Astrocyte (in vitro differentiated cells and primary cell): ENCODE measurements at regions not wholly inside any gene's neighbourhood (a gene's known extent, or its start where the extent isn't known, plus 50 kb on each side); places are given as distances from the start of the nearest gene placed in this dataset.

Source experiments
- DNase-seq: peaks from one replicate; pipeline ENCODE4 v3.0.0-alpha.2; 2010; ENCODE audit warnings: low read depth
- FAIRE-seq: peaks from 2 replicates; lab custom pipeline; 2011; peaks lifted over from hg19 to GRCh38; lab: Jason Lieb, UNC
- H2AFZ ChIP-seq: 2 replicates; pipeline ENCODE4 v1.6.0; 2012; ENCODE audit warnings: low read depth, low read length, inconsistent platforms
- H3K27ac ChIP-seq: 2 replicates; pipeline ENCODE4 v1.5.1; 2011; ENCODE audit warnings: low read depth, low read length, inconsistent platforms
- H3K27me3 ChIP-seq: 2 replicates; pipeline ENCODE4 v1.6.0; 2011; ENCODE audit warnings: low read length, inconsistent platforms; ENCODE audit not compliant: insufficient read depth
- H3K36me3 ChIP-seq: 2 replicates; pipeline ENCODE4 v1.5.1; 2011; ENCODE audit warnings: low read length, inconsistent platforms; ENCODE audit not compliant: insufficient read depth
- H3K4me1 ChIP-seq: 2 replicates; pipeline ENCODE4 v1.5.1; 2011; ENCODE audit warnings: low read length, inconsistent platforms; ENCODE audit not compliant: insufficient read depth
- H3K4me2 ChIP-seq: 2 replicates; pipeline ENCODE4 v1.6.0; 2012; ENCODE audit warnings: low read length, inconsistent platforms
- H3K4me3 ChIP-seq: 2 replicates; pipeline ENCODE4 v1.5.1; 2011; ENCODE audit warnings: low read depth, mild to moderate bottlenecking, low read length, inconsistent platforms; ENCODE audit not compliant: insufficient read depth
- H3K79me2 ChIP-seq: 2 replicates; pipeline ENCODE4 v1.6.0; 2012; ENCODE audit warnings: mild to moderate bottlenecking, low read length, inconsistent platforms; ENCODE audit not compliant: insufficient read depth
- H3K9ac ChIP-seq: 2 replicates; pipeline ENCODE4 v1.6.0; 2012; ENCODE audit warnings: mild to moderate bottlenecking, low read length, inconsistent platforms
- H3K9me3 ChIP-seq: 2 replicates; pipeline ENCODE4 v1.5.1; 2012; ENCODE audit warnings: low read depth, mild to moderate bottlenecking, low read length, inconsistent platforms; ENCODE audit not compliant: insufficient read depth
- H4K20me1 ChIP-seq: 2 replicates; pipeline ENCODE4 v1.6.0; 2012; ENCODE audit warnings: low read length, inconsistent platforms; ENCODE audit not compliant: insufficient read depth
- H3K27ac Mint-ChIP-seq: one replicate; pipeline ENCODE4 v1.8.0; 2021; ENCODE audit warnings: mild to moderate bottlenecking, mixed read lengths; ENCODE audit not compliant: unreplicated experiment
- H3K27me3 Mint-ChIP-seq: one replicate; pipeline ENCODE4 v1.8.0; 2021; ENCODE audit warnings: low read depth, mixed read lengths; ENCODE audit not compliant: unreplicated experiment
- H3K36me3 Mint-ChIP-seq: one replicate; pipeline ENCODE4 v1.8.0; 2021; ENCODE audit warnings: low read depth, mixed read lengths; ENCODE audit not compliant: unreplicated experiment
- H3K4me1 Mint-ChIP-seq: one replicate; pipeline ENCODE4 v1.8.0; 2021; ENCODE audit warnings: low read depth, mixed read lengths; ENCODE audit not compliant: unreplicated experiment
- H3K4me3 Mint-ChIP-seq: one replicate; pipeline ENCODE4 v1.8.0; 2021; ENCODE audit warnings: mild to moderate bottlenecking, moderate library complexity, mixed read lengths; ENCODE audit not compliant: unreplicated experiment
- H3K9me3 Mint-ChIP-seq: one replicate; pipeline ENCODE4 v1.8.0; 2021; ENCODE audit warnings: mild to moderate bottlenecking, mixed read lengths; ENCODE audit not compliant: unreplicated experiment
- CTCF ChIP-seq: IDR thresholded peaks from 2 replicates; pipeline ENCODE4 v1.5.1; 2011; ENCODE audit warnings: low read depth, mild to moderate bottlenecking, inconsistent platforms, low read length, moderate library complexity; ENCODE audit not compliant: insufficient read depth
- EZH2 ChIP-seq: IDR thresholded peaks from 2 replicates; pipeline ENCODE4 v1.6.1; 2012; ENCODE audit warnings: mild to moderate bottlenecking, low read length, inconsistent platforms; ENCODE audit not compliant: insufficient read depth

GRCh38 chr11:80432057-80432456 is 991.2 kb upstream of the TENM4 start:
- Mint-ChIP-seq H3K27me3 (peaks cover 3% of the 10 kb centered on the region), H3K9me3 (no peaks in the 10 kb centered on the region), H3K4me1 (no peaks in the 10 kb centered on the region), H3K36me3 (no peaks in the 10 kb centered on the region), H3K27ac (no peak overlapping the region), H3K4me3 (no peak overlapping the region)
- no peaks in the 10 kb centered on the region for H3K79me2 ChIP-seq
- no peaks in the 10 kb centered on the region for H3K9me3 ChIP-seq
- no peak overlapping the region for H3K9ac ChIP-seq
- no peaks in the 10 kb centered on the region for H3K27me3 ChIP-seq
- no peak for TF ChIP-seq CTCF
- no peak for TF ChIP-seq EZH2
- no peak overlapping the region for H3K4me3 ChIP-seq
- no peak for FAIRE-seq
- H3K27ac ChIP-seq = no peak overlapping the region
- H3K36me3 ChIP-seq = no peaks in the 10 kb centered on the region
- DNase-seq = no peak
- H4K20me1 ChIP-seq = no peaks in the 10 kb centered on the region
- no peak overlapping the region for H3K4me2 ChIP-seq
- H3K4me1 ChIP-seq = no peaks in the 10 kb centered on the region
- H2AFZ ChIP-seq = no peak overlapping the region

- H3K36me3 ChIP-seq = no peaks in the 10 kb centered on the region
- H3K4me3 ChIP-seq = no peak overlapping the region
- no peaks in the 10 kb centered on the region for H3K79me2 ChIP-seq
- no peaks in the 10 kb centered on the region for H3K27me3 ChIP-seq
- Mint-ChIP-seq H3K27ac (no peak overlapping the region), H3K36me3 (no peaks in the 10 kb centered on the region), H3K27me3 (no peaks in the 10 kb centered on the region), H3K4me3 (no peak overlapping the region), H3K4me1 (no peaks in the 10 kb centered on the region), H3K9me3 (no peaks in the 10 kb centered on the region)
- no peak overlapping the region for H2AFZ ChIP-seq
- FAIRE-seq (no peak), DNase-seq (no peak)
- no peak overlapping the region for H3K27ac ChIP-seq
- no peaks in the 10 kb centered on the region for H3K9me3 ChIP-seq
- H3K4me2 ChIP-seq = no peak overlapping the region
- no peak for TF ChIP-seq CTCF
- no peak for TF ChIP-seq EZH2
- no peaks in the 10 kb centered on the region for H3K4me1 ChIP-seq
- no peak overlapping the region for H3K9ac ChIP-seq
- no peaks in the 10 kb centered on the region for H4K20me1 ChIP-seq
These were observed 983.3 kb upstream of the TENM4 start for GRCh38 chr11:80424012-80424695.

GRCh38 chr11:80420374-80420773 is 979.5 kb upstream of the TENM4 start:
- Mint-ChIP-seq H3K9me3 (no peaks in the 10 kb centered on the region), H3K27ac (no peak overlapping the region), H3K4me1 (peaks cover 4% of the 10 kb centered on the region), H3K4me3 (no peak overlapping the region), H3K27me3 (no peaks in the 10 kb centered on the region), H3K36me3 (no peaks in the 10 kb centered on the region)
- DNase-seq = no peak
- Histone ChIP-seq H3K27ac (no peak overlapping the region), H3K9ac (no peak overlapping the region), H4K20me1 (no peaks in the 10 kb centered on the region), H3K9me3 (no peaks in the 10 kb centered on the region), H3K79me2 (no peaks in the 10 kb centered on the region), H3K4me1 (no peaks in the 10 kb centered on the region), H3K4me2 (no peak overlapping the region), H3K4me3 (no peak overlapping the region), H3K27me3 (no peaks in the 10 kb centered on the region), H2AFZ (no peak overlapping the region), H3K36me3 (no peaks in the 10 kb centered on the region)
- no peak for TF ChIP-seq CTCF
- no peak for TF ChIP-seq EZH2
- no peak for FAIRE-seq
